ENCODE measurements at regions not wholly inside any gene's neighbourhood (a gene's known extent, or its start where the extent isn't known, plus 50 kb on each side); places are given as distances from the start of the nearest gene placed in this dataset.
A peak's percentile ranks its signal among the peaks of the same experiment; 100 is the strongest.

- no peak for FAIRE-seq
Measured at GRCh38 chr14:61953602-61954001, 191.4 kb downstream of the SNAPC1 start.

GRCh38 chr14:61954306-61954705 is 192.1 kb downstream of the SNAPC1 start:
- no peak for FAIRE-seq

- no peak for FAIRE-seq
Measured at GRCh38 chr14:61956517-61956916, 194.3 kb downstream of the SNAPC1 start.

- FAIRE-seq, result no peak
Measured at GRCh38 chr14:61959348-61959747, 197.1 kb downstream of the SNAPC1 start.

- FAIRE-seq, result no peak
Measured at GRCh38 chr14:61961369-61961768, 199.1 kb downstream of the SNAPC1 start.

GRCh38 chr14:61963926-61964325 is 201.7 kb downstream of the SNAPC1 start:
- no peak for FAIRE-seq

GRCh38 chr14:61965030-61965745 is 203.0 kb downstream of the SNAPC1 start:
- no peak for FAIRE-seq

- no peak for FAIRE-seq
Measured at GRCh38 chr14:61968207-61968606, 206.0 kb downstream of the SNAPC1 start.

- no peak for FAIRE-seq
Measured at GRCh38 chr14:61972711-61973110, 210.5 kb downstream of the SNAPC1 start.

- FAIRE-seq, result no peak
Measured at GRCh38 chr14:61973981-61974380, 211.8 kb downstream of the SNAPC1 start.

GRCh38 chr14:61977217-61977616 is 215.0 kb downstream of the SNAPC1 start:
- FAIRE-seq, result no peak

GRCh38 chr14:61988240-61988639 is 226.0 kb downstream of the SNAPC1 start:
- no peak for FAIRE-seq

GRCh38 chr14:61992139-61992538 is 229.9 kb downstream of the SNAPC1 start:
- FAIRE-seq, result no peak

- no peak for FAIRE-seq
Measured at GRCh38 chr14:61992926-61993325, 230.7 kb downstream of the SNAPC1 start.

GRCh38 chr14:61994589-61994988 is 232.4 kb downstream of the SNAPC1 start:
- no peak for FAIRE-seq

- FAIRE-seq, result no peak
Measured at GRCh38 chr14:61996753-61997152, 234.5 kb downstream of the SNAPC1 start.

GRCh38 chr14:61997161-61997560 is 234.9 kb downstream of the SNAPC1 start:
- FAIRE-seq, result no peak

- FAIRE-seq, result no peak
Measured at GRCh38 chr14:62001963-62002362, 239.7 kb downstream of the SNAPC1 start.

GRCh38 chr14:62002642-62003041 is 240.4 kb downstream of the SNAPC1 start:
- no peak for FAIRE-seq

GRCh38 chr14:62003701-62004100 is 241.5 kb downstream of the SNAPC1 start:
- no peak for FAIRE-seq

- FAIRE-seq, result peak; percentile 95
Measured at GRCh38 chr14:62006116-62006731, 244.0 kb downstream of the SNAPC1 start.

GRCh38 chr14:62015243-62015642 is 253.0 kb downstream of the SNAPC1 start:
- no peak for FAIRE-seq

GRCh38 chr14:62015945-62016344 is 253.7 kb downstream of the SNAPC1 start:
- no peak for FAIRE-seq

GRCh38 chr14:62017651-62018230 is 255.5 kb downstream of the SNAPC1 start:
- no peak for FAIRE-seq

Data from endometrium (tissue), 2 donors.